ENCODE measurements at regions not wholly inside any gene's neighbourhood (a gene's known extent, or its start where the extent isn't known, plus 50 kb on each side); places are given as distances from the start of the nearest gene placed in this dataset.

GRCh38 chr7:57328963-57329362 lies 121.0 kb upstream of the ZNF716 start:
- Histone ChIP-seq H2AFZ (ENCODE audit: low read depth, low read length) (no peak overlapping the region), H3K4me2 (ENCODE audit: insufficient read depth, low read length) (no peak overlapping the region), H3K36me3 (ENCODE audit: control insufficient read depth in 2 of 2, extremely low read depth in 1 of 2, insufficient read depth in 2 of 2, low read length in 2 of 2) (no peaks in the 10 kb centered on the region), H3K9me1 (replicated peaks; ENCODE audit: control insufficient read depth, extremely low read depth, insufficient read depth, low read length) (no peaks in the 10 kb centered on the region), H3K9me3 (replicated peaks; ENCODE audit: control insufficient read depth, insufficient read depth, low read length) (peaks cover 4% of the 10 kb centered on the region), H3K9ac (replicated peaks; ENCODE audit: extremely low read depth, insufficient read depth, low read length) (no peak overlapping the region), H3K27me3 (ENCODE audit: control insufficient read depth in 2 of 2, insufficient read depth in 2 of 2, low read length in 2 of 2) (no peaks in the 10 kb centered on the region), H3K4me1 (ENCODE audit: control insufficient read depth, extremely low read depth, insufficient read depth, low read length) (no peaks in the 10 kb centered on the region), H3K79me2 (ENCODE audit: control insufficient read depth, insufficient read depth, low read length) (no peaks in the 10 kb centered on the region), H4K20me1 (replicated peaks; ENCODE audit: control insufficient read depth, extremely low read depth, insufficient read depth, low read length) (no peaks in the 10 kb centered on the region), H3K27ac (ENCODE audit: insufficient read depth, low read depth, low read length) (no peak overlapping the region), H3K4me3 (replicated peaks in 1 of 3; ENCODE audit: insufficient read depth in 1 of 3, low read depth in 1 of 3, low read length in 3 of 3) (no peak overlapping the region)
- ChIA-PET POLR2A (no interaction called here), CTCF (no interaction called here)
- DNase-seq (ENCODE audit: low read depth, low spot score): no peak
- FAIRE-seq: no peak
- dilution Hi-C loops (cut with MboI; ENCODE audit: extremely low pct_ligation_motif_present, low sequenced_read_pairs): no loop called here
- TF ChIP-seq MYC (IDR thresholded peaks at IDR 0.05; ENCODE audit: low read depth, low read length): no peak
- no peak for TF ChIP-seq POLR2A (IDR thresholded peaks at IDR 0.05; ENCODE audit: low read depth, low read length)
- no TSS peak for BruUV-seq (replicated peaks)
- intact Hi-C loops (cut with micrococcal nuclease): no loop called here

GRCh38 chr7:57339198-57339944 lies 110.6 kb upstream of the ZNF716 start:
- no peak overlapping the region for H3K4me3 ChIP-seq (replicated peaks in 1 of 3; ENCODE audit: insufficient read depth in 1 of 3, low read depth in 1 of 3, low read length in 3 of 3)
- POLR2A ChIA-PET: no interaction called here
- peaks cover 3% of the 10 kb centered on the region for H3K9me3 ChIP-seq (replicated peaks; ENCODE audit: control insufficient read depth, insufficient read depth, low read length)
- CTCF ChIA-PET: no interaction called here
- H3K4me1 ChIP-seq (ENCODE audit: control insufficient read depth, extremely low read depth, insufficient read depth, low read length): no peaks in the 10 kb centered on the region
- no peaks in the 10 kb centered on the region for H3K79me2 ChIP-seq (ENCODE audit: control insufficient read depth, insufficient read depth, low read length)
- no peaks in the 10 kb centered on the region for H3K27me3 ChIP-seq (ENCODE audit: control insufficient read depth in 2 of 2, insufficient read depth in 2 of 2, low read length in 2 of 2)
- no peak overlapping the region for H3K4me2 ChIP-seq (ENCODE audit: insufficient read depth, low read length)
- H2AFZ ChIP-seq (ENCODE audit: low read depth, low read length): no peak overlapping the region
- no TSS peak for BruUV-seq (replicated peaks)
- TF ChIP-seq MYC (IDR thresholded peaks at IDR 0.05; ENCODE audit: low read depth, low read length) (no peak), MAX (IDR thresholded peaks at IDR 0.05; ENCODE audit: insufficient read depth, insufficient read length) (no peak), GATA2 (IDR thresholded peaks at IDR 0.05; ENCODE audit: insufficient read depth, insufficient read length, low read depth, low read length) (no peak), JUN (IDR thresholded peaks at IDR 0.05; ENCODE audit: borderline replicate concordance, insufficient read depth, insufficient read length, low read depth) (no peak), POLR2AphosphoS5 (IDR thresholded peaks at IDR 0.05; ENCODE audit: insufficient read depth, low read depth, low read length) (no peak), FOS (IDR thresholded peaks at IDR 0.05; ENCODE audit: borderline replicate concordance, insufficient read depth, low read length) (no peak), CTCF (IDR thresholded peaks at IDR 0.05; ENCODE audit: extremely low read depth in 1 of 2, insufficient read depth in 1 of 2, low read depth in 1 of 2, low read length in 2 of 2) (no peak), POLR2A (IDR thresholded peaks at IDR 0.05; ENCODE audit: low read depth, low read length) (no peak), EZH2 (IDR thresholded peaks at IDR 0.05; ENCODE audit: borderline replicate concordance, low read depth, low read length, severe bottlenecking) (no peak)
- H4K20me1 ChIP-seq (replicated peaks; ENCODE audit: control insufficient read depth, extremely low read depth, insufficient read depth, low read length): no peaks in the 10 kb centered on the region
- no peak for FAIRE-seq
- no peak overlapping the region for H3K27ac ChIP-seq (ENCODE audit: insufficient read depth, low read depth, low read length)
- H3K9me1 ChIP-seq (replicated peaks; ENCODE audit: control insufficient read depth, extremely low read depth, insufficient read depth, low read length): no peaks in the 10 kb centered on the region
- no peak overlapping the region for H3K9ac ChIP-seq (replicated peaks; ENCODE audit: extremely low read depth, insufficient read depth, low read length)
- intact Hi-C loops (cut with micrococcal nuclease) (no loop called here), dilution Hi-C loops (cut with MboI; ENCODE audit: extremely low pct_ligation_motif_present, low sequenced_read_pairs) (no loop called here)
- H3K36me3 ChIP-seq (ENCODE audit: control insufficient read depth in 2 of 2, extremely low read depth in 1 of 2, insufficient read depth in 2 of 2, low read length in 2 of 2): no peaks in the 10 kb centered on the region
- no peak for DNase-seq (ENCODE audit: low read depth, low spot score)

Measured in endothelial cell of umbilical vein (primary cell).